HFF-Myc (cell line): ENCODE measurements at regions not wholly inside any gene's neighbourhood (a gene's known extent, or its start where the extent isn't known, plus 50 kb on each side); places are given as distances from the start of the nearest gene placed in this dataset.
A peak's percentile ranks its signal among the peaks of the same experiment; 100 is the strongest.

Experiments used
- DNase-seq: peaks from one replicate; pipeline ENCODE4 v3.0.0-alpha.2; 2011; ENCODE audit warnings: low read depth; ENCODE audit errors: extremely low read depth
- H3K4me3 ChIP-seq: replicated peaks from 2 replicates; pipeline ENCODE4 v1.5.1; 2011; ENCODE audit warnings: low read depth, mild to moderate bottlenecking, control low read depth, low read length
- TF ChIP-seq, protein P1 (sequence below): IDR thresholded peaks from 2 replicates; pipeline ENCODE4 v1.5.1; 2012; ENCODE audit warnings: mild to moderate bottlenecking, low read depth, low read length, control low read depth; ENCODE audit errors: missing control alignments

DNA sequence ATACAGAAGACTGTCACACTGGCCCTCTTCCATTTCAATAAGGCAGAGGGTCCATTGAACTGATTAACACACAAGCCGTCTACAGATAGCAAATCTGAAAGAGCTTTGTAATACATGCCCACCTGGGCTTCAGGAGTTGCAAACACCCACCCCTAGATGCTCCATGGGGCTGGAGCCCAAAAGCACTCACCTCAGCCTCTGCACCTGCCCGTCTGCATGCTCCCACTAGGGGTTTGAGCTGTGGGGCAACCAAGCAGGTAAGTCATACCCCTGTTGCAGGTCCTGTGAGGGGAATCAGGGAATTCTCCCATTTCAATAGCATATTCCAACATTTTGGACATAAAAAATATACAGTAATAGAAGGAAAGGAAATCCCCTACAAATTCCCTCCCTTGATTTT lies 243.0 kb upstream of the KCNIP4 start:
- DNase-seq: no peak

DNA sequence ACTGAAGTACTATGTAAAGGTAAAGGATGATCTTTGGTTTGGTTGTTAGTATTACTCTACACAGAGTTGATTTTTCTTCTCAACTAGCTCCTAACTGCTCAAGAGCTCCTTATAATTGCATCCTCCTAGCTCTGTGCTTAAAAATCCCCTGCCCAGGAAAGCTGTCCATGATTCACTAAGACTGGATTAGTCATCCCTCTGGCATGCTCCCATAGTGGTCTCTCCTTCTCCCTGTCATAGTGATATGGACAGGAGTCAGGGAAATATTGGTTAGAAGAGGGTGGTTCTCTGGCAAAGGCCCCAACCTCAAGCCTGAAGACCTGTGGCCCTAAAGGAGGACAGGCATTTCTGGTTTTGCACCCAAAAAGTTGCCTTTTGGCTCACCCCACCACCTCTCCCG lies 242.3 kb upstream of the KCNIP4 start:
- DNase-seq: peak; percentile 17
- no peak overlapping the region for H3K4me3 ChIP-seq
- TF ChIP-seq, protein P1, sequence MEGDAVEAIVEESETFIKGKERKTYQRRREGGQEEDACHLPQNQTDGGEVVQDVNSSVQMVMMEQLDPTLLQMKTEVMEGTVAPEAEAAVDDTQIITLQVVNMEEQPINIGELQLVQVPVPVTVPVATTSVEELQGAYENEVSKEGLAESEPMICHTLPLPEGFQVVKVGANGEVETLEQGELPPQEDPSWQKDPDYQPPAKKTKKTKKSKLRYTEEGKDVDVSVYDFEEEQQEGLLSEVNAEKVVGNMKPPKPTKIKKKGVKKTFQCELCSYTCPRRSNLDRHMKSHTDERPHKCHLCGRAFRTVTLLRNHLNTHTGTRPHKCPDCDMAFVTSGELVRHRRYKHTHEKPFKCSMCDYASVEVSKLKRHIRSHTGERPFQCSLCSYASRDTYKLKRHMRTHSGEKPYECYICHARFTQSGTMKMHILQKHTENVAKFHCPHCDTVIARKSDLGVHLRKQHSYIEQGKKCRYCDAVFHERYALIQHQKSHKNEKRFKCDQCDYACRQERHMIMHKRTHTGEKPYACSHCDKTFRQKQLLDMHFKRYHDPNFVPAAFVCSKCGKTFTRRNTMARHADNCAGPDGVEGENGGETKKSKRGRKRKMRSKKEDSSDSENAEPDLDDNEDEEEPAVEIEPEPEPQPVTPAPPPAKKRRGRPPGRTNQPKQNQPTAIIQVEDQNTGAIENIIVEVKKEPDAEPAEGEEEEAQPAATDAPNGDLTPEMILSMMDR: no peak

More for the DNA sequence above, 243.0 kb upstream of the KCNIP4 start:
- TF ChIP-seq, protein P1: no peak
- no peak overlapping the region for H3K4me3 ChIP-seq

DNA sequence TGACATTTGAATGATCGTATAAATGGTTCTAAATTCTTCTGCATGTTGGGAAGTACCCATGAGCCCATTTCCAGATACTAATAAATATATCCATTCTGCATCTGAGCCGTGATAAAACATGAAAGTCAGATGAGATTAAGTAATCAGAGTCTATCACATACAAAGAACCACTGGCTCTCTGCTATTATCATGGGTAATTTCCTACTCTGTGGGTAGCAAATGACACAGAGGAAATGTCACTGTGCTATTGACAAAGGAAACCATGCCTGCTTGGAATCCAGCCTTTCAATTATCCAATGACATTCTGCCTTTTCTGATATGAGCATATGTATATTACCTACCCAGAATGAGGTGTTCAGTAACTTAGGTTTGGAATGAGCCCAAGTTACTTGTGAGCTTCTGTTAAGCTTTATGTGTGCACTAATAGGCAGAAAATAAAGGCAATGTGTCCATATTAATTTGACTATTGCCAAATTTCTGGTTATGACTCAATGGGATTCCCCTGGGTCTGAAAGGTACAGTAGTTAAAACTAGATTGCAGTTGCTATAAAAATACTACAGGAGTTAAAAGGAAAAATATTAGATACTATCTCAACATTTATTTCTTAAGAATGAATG lies 238.7 kb upstream of the KCNIP4 start:
- TF ChIP-seq, protein P1: no peak
- DNase-seq: no peak
- H3K4me3 ChIP-seq: no peak overlapping the region

DNA sequence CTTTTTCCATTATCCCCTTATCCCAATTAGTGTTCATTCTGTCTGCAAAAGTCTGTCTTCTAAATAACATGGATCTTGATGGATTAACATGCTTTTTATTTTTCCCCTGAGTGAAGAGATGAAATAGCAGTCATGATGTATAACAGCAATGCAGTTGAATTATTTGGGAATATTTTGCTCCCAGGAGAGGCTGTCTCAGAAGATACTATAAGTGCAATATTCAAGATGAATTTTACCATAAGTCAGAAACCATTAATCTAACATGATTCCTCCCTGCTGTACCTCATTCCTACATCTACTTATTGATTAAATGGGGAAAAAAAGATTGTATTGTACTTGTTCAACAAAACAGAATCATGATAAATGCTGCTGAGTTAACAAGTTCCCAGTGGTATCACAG lies 233.2 kb upstream of the KCNIP4 start:
- no peak for DNase-seq
- TF ChIP-seq, protein P1: no peak
- no peak overlapping the region for H3K4me3 ChIP-seq

DNA sequence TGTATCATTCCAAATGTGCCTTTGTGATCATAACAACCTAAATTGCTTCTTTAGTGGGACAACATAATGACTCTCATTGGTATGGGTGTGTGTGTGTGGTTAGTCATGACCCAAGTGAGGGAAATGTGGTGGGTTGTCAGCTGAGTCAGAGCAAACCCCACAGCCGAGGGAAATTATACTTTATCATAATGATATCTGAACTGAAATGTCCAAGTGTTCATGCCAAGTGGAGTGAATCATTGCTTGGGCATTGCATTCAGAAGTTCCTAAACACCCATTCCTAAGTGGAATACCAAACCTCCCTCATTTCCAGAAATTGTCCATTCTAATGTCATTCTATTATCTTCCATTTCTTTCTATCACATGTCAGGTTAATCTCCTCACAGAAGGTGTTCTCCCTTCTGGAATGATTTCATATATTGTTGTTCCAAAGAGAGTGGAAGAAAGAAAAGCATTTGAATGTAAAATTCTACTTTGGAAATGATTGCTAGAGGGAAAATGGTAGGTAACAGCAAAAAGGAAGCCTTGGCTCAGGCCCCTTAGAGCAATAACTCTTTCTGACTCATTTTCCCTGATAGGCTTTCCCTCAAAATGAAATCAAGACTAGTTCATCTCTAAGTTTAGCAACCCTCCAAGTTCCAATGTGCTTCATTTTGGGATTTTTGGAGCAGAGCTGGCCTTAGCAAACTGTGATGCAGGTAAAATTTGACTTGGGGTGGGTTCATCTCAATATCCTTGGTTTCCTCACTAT lies 230.7 kb upstream of the KCNIP4 start:
- H3K4me3 ChIP-seq: no peak overlapping the region
- no peak for DNase-seq
- TF ChIP-seq, protein P1: no peak

DNA sequence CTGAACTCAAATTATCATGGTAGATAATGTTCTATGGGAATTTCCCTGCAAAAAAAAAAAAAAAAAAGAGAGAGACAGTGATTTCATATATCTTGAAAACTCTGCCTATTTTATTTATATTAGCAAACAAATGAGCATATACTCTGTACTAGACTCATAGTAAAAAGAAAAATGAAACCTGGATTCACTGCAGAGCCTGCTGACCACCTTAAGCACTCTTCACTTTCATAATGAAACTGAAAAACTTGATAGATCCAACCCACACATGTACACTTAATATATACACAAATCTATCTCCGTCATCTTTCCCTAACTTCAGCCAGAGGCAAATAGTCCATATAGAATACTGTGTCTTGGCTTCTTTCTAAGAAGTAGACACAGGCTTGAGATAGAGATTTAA lies 226.1 kb upstream of the KCNIP4 start:
- DNase-seq: no peak
- H3K4me3 ChIP-seq: no peak overlapping the region
- TF ChIP-seq, protein P1: no peak
